HCT116 (cell line): ENCODE measurements at regions not wholly inside any gene's neighbourhood (a gene's known extent, or its start where the extent isn't known, plus 50 kb on each side); places are given as distances from the start of the nearest gene placed in this dataset.
"Not testable (repeated sequence)": the region's sequence is repeated elsewhere in the genome, so short reads cannot be mapped to it uniquely, and the experiment has no call there.

Experiments used
- ATAC-seq: fragments of 200-7000 bp; cut with Tn5 transposase; 2 replicates; pipeline ENCODE4 v1.9.1; 2020; ENCODE audit warnings: mild to moderate bottlenecking, moderate library complexity
- BruUV-seq: library from RNA; stranded (reverse); fragments of 400-500 nt; replicated peaks from 2 replicates; lab custom pipeline; 2021; lab: Mats Ljungman, UMichigan
- CTCF ChIA-PET: fragments of 300-600 bp; sonication (Branson Sonifier 250); formaldehyde crosslinking; loops from one replicate; lab custom pipeline; 2021; ENCODE audit warnings: antibody characterized with exemption; lab: Charles Lee
- POLR2A ChIA-PET: fragments of 300-600, 350-600 bp; sonication (Branson Sonifier 250); formaldehyde crosslinking; loops from one replicate; lab custom pipeline; 2021; ENCODE audit warnings: antibody characterized with exemption; lab: Charles Lee
- RAD21 ChIA-PET, 2 experiments: fragments of 300-600 bp; sonication (Branson Sonifier 250); formaldehyde crosslinking; loops; one replicate each; lab custom pipeline; 2023; ENCODE audit warnings: low total read pairs in 2 of 2; ENCODE audit not compliant: uncharacterized antibody in 2 of 2, unreplicated experiment in 2 of 2, low non-redundant PET in 1 of 2; lab: Charles Lee
- DNase-seq: peaks from one replicate; pipeline ENCODE4 v3.0.0-alpha.2; 2010; ENCODE audit warnings: low read depth, low spot score
- H2AFZ ChIP-seq: fragments of 200-600 bp; shearing (Covaris generic), sonication (generic); 2 replicates; pipeline ENCODE4 v1.6.1; 2017; ENCODE audit warnings: low read depth, mixed run types, mixed read lengths, antibody characterized with exemption, low read length; ENCODE audit not compliant: poor library complexity, severe bottlenecking
- H3K27ac ChIP-seq: 2 replicates; pipeline ENCODE4 v1.5.1; 2012; ENCODE audit warnings: low read depth, low read length
- H3K27me3 ChIP-seq: fragments of 200-600 bp; sonication (generic); 2 replicates; pipeline ENCODE4 v1.6.1; 2016; ENCODE audit warnings: mixed run types, low read length, mixed read lengths; ENCODE audit not compliant: insufficient read depth
- H3K36me3 ChIP-seq, 2 experiments: fragments of 200-500 bp in 1 of 2; fragments of 200-600 bp in 1 of 2; sonication (Bioruptor generic) in 1 of 2; sonication (generic) in 1 of 2; 2 replicates each; pipeline versions ENCODE4 v1.5.1 to v1.6.1; 2014 to 2016; ENCODE audit warnings: low read length in 2 of 2, inconsistent platforms in 1 of 2, mixed read lengths in 1 of 2, mixed run types in 1 of 2; ENCODE audit not compliant: insufficient read depth in 2 of 2, control insufficient read depth in 1 of 2
- H3K4me1 ChIP-seq, 2 experiments: fragments of 200-600 bp in 1 of 2; sonication (generic) in 1 of 2; 2 replicates each; pipeline versions ENCODE4 v1.5.1 to v1.6.1; 2012 to 2017; ENCODE audit warnings: low read length in 2 of 2, inconsistent platforms in 1 of 2, mild to moderate bottlenecking in 1 of 2, mixed read lengths in 1 of 2, mixed run types in 1 of 2, moderate library complexity in 1 of 2; ENCODE audit not compliant: insufficient read depth in 2 of 2, control insufficient read depth in 1 of 2
- H3K4me2 ChIP-seq: fragments of 200-600 bp; sonication (generic); 2 replicates; pipeline ENCODE4 v1.6.1; 2017; ENCODE audit warnings: mixed run types, low read length, mixed read lengths
- H3K4me3 ChIP-seq, 2 experiments: fragments of 200-600 bp in 1 of 2; sonication (generic) in 1 of 2; replicated peaks in 1 of 2; 2 replicates each; pipeline ENCODE4 v1.5.1; 2011 to 2016; ENCODE audit warnings: low read length in 2 of 2, control low read depth in 1 of 2, low read depth in 1 of 2, mild to moderate bottlenecking in 1 of 2, mixed read lengths in 1 of 2, mixed run types in 1 of 2
- H3K79me2 ChIP-seq: fragments of 200-600 bp; sonication (generic); 2 replicates; pipeline ENCODE4 v1.6.1; 2017; ENCODE audit warnings: mild to moderate bottlenecking, mixed run types, low read length, moderate library complexity, mixed read lengths; ENCODE audit not compliant: insufficient read depth
- H3K9ac ChIP-seq: fragments of 200-600 bp; sonication (generic); 2 replicates; pipeline ENCODE4 v1.6.1; 2016; ENCODE audit warnings: low read length, mixed read lengths
- H3K9me2 ChIP-seq: fragments of 200-600 bp; sonication (generic), shearing (Covaris generic); 2 replicates; pipeline ENCODE4 v1.6.1; 2017; ENCODE audit warnings: mixed run types, mild to moderate bottlenecking, moderate library complexity; ENCODE audit not compliant: insufficient read depth
- H3K9me3 ChIP-seq, 2 experiments: fragments of 200-500 bp in 1 of 2; fragments of 200-600 bp in 1 of 2; sonication (Bioruptor generic) in 1 of 2; sonication (generic) in 1 of 2; 2 replicates each; pipeline ENCODE4 v1.6.1; 2014 to 2017; ENCODE audit warnings: low read length in 2 of 2, mixed read lengths in 2 of 2, inconsistent platforms in 1 of 2, low read depth in 1 of 2, mild to moderate bottlenecking in 1 of 2, mixed run types in 1 of 2, moderate library complexity in 1 of 2; ENCODE audit not compliant: control insufficient read depth in 1 of 2, insufficient read depth in 1 of 2
- H4K20me1 ChIP-seq: fragments of 200-600 bp; sonication (generic), shearing (Covaris generic); 2 replicates; pipeline ENCODE4 v1.6.1; 2017; ENCODE audit warnings: mixed run types, mild to moderate bottlenecking, moderate library complexity; ENCODE audit not compliant: insufficient read depth
- EGR1 ChIP-seq: IDR thresholded peaks from 2 replicates; pipeline ENCODE4 v1.6.1; 2012; ENCODE audit warnings: low read depth
- EZH2phosphoT487 ChIP-seq: fragments of 200-600 bp; IDR thresholded peaks from 2 replicates; pipeline ENCODE4 v1.6.1; 2018; ENCODE audit warnings: antibody characterized with exemption, borderline replicate concordance
- RAD21 ChIP-seq: IDR thresholded peaks from 2 replicates; pipeline ENCODE4 v1.6.1; 2012; ENCODE audit warnings: low read depth, mild to moderate bottlenecking
- TCF7L2 ChIP-seq: IDR thresholded peaks from 2 replicates; pipeline ENCODE4 v1.7.0; 2011; ENCODE audit warnings: borderline replicate concordance, inconsistent platforms; ENCODE audit not compliant: insufficient read depth, insufficient read length; ENCODE audit errors: extremely low read depth
- intact Hi-C: fragments of 100-400 bp; cut with micrococcal nuclease; formaldehyde crosslinking; loops from 2 replicates; pipeline ENCODE4 v1.10.0; 2022
- TF ChIP-seq, protein P1 (sequence below), 3 experiments: fragments of 200-600 bp in 1 of 3; sonication (generic) in 1 of 3; IDR thresholded peaks in 2 of 3; conservative IDR thresholded peaks in 1 of 3; 2 replicates each; pipeline ENCODE4 v1.5.1; 2012 to 2017; ENCODE audit warnings: low read depth in 2 of 3, low read length in 2 of 3, antibody characterized with exemption in 1 of 3, borderline replicate concordance in 1 of 3, control low read depth in 1 of 3, mild to moderate bottlenecking in 1 of 3, mixed read lengths in 1 of 3, mixed run types in 1 of 3, moderate library complexity in 1 of 3; ENCODE audit not compliant: insufficient read depth in 1 of 3

DNA sequence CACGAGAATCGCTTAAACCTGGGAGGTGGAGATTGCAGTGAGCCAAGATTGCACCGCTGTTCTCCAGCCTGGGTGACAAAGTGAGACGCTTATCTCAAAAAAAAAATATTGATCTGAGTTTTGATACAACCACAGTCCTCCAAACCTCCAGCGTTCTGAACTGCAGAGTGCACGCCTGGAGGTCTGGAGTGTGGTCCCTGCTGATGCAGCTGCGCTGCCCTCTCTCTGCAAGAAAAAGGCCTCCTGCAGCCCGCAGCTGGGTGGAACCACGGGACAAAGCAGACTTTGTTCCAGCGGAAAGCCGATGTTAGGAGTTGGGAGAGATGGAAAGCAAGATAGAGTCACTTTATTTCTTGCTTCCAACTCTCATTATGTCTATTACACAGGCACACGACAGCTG is 144.9 kb upstream of the SOD1 start:
- POLR2A ChIA-PET = interaction anchor here (1.5 kb wide), 1 partner anchor 45 kb away, joined by 4 read pairs; no protein-coding TSS in a partner anchor
- intact Hi-C loops = no loop called here
- CTCF ChIA-PET = interaction anchor here (1.2 to 1.8 kb wide), 2 partner anchors 167 to 230 kb away, joined by 3 to 4 read pairs; no protein-coding TSS in a partner anchor

DNA sequence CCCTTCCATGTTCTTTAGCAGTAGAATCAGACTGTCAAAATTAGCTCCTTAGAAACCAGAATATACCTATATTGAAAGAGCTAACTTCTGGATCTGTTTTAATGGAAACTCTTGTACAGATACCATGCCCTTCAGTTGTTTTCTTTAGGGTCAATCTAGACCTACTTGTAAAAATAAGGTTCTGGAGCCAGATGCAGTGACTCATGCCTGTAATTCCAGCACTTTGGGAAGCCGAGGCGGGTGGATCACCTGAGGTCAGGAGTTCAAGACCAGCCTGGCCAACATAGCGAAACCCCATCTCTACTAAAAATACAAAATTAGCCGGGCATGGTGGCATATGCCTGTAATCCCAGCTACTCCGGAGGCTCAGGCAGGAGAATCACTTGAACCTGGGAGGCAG is 146.0 kb upstream of the SOD1 start:
- intact Hi-C loops, H3K27ac ChIP-seq, H4K20me1 ChIP-seq, BruUV-seq, RAD21 ChIA-PET, H3K4me3 ChIP-seq, H2AFZ ChIP-seq, H3K9me2 ChIP-seq, H3K9me3 ChIP-seq, ATAC-seq, H3K36me3 ChIP-seq, H3K27me3 ChIP-seq, H3K9ac ChIP-seq, DNase-seq: not testable (repeated sequence)
- ChIA-PET CTCF (interaction anchor here (1.2 to 1.8 kb wide), 2 partner anchors 166 to 229 kb away, joined by 3 to 4 read pairs; no protein-coding TSS in a partner anchor), POLR2A (interaction anchor here (1.5 kb wide), 1 partner anchor 46 kb away, joined by 4 read pairs; no protein-coding TSS in a partner anchor)
- peak overlapping the region; percentile 31 for H3K4me2 ChIP-seq
- H3K4me1 ChIP-seq = peaks cover 46 to 61% of the 10 kb centered on the region in 2 experiments
- H3K79me2 ChIP-seq = peaks cover 25% of the 10 kb centered on the region

More for the DNA sequence above, 144.9 kb upstream of the SOD1 start:
- ATAC-seq (peak; percentile 73), DNase-seq (no peak)
- RAD21 ChIA-PET = no interaction called here
- H4K20me1 ChIP-seq = no peaks in the 10 kb centered on the region
- peak overlapping the region; percentile 31 for H3K4me2 ChIP-seq
- no peaks in the 10 kb centered on the region for H3K9me2 ChIP-seq
- H3K4me1 ChIP-seq = peaks cover 35 to 51% of the 10 kb centered on the region in 2 experiments; a peak in 3 of 4 replicates
- H3K4me3 ChIP-seq = no peak overlapping the region
- no TSS peak for BruUV-seq
- no peaks in the 10 kb centered on the region for H3K27me3 ChIP-seq
- no peak overlapping the region for H3K9ac ChIP-seq
- peaks cover 22% of the 10 kb centered on the region for H3K79me2 ChIP-seq
- no peak overlapping the region for H2AFZ ChIP-seq
- H3K27ac ChIP-seq = peak overlapping the region; percentile 28; the same call in 1 of the 2 replicates
- TF ChIP-seq TCF7L2 (no peak), EZH2phosphoT487 (no peak), RAD21 (peak; percentile 50), EGR1 (no peak)
- TF ChIP-seq, protein P1, sequence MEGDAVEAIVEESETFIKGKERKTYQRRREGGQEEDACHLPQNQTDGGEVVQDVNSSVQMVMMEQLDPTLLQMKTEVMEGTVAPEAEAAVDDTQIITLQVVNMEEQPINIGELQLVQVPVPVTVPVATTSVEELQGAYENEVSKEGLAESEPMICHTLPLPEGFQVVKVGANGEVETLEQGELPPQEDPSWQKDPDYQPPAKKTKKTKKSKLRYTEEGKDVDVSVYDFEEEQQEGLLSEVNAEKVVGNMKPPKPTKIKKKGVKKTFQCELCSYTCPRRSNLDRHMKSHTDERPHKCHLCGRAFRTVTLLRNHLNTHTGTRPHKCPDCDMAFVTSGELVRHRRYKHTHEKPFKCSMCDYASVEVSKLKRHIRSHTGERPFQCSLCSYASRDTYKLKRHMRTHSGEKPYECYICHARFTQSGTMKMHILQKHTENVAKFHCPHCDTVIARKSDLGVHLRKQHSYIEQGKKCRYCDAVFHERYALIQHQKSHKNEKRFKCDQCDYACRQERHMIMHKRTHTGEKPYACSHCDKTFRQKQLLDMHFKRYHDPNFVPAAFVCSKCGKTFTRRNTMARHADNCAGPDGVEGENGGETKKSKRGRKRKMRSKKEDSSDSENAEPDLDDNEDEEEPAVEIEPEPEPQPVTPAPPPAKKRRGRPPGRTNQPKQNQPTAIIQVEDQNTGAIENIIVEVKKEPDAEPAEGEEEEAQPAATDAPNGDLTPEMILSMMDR (IDR thresholded peaks at IDR 0.05 in 2 of 3, conservative IDR thresholded peaks at IDR 0.05 in 1 of 3; ENCODE audit: borderline replicate concordance in 1 of 3, insufficient read depth in 1 of 3, low read depth in 2 of 3, low read length in 2 of 3) = peak; percentile 28 to 36 (median 30); a peak in 3 of 6 replicates
- H3K9me3 ChIP-seq = no peaks in the 10 kb centered on the region
- H3K36me3 ChIP-seq = no peaks in the 10 kb centered on the region

DNA sequence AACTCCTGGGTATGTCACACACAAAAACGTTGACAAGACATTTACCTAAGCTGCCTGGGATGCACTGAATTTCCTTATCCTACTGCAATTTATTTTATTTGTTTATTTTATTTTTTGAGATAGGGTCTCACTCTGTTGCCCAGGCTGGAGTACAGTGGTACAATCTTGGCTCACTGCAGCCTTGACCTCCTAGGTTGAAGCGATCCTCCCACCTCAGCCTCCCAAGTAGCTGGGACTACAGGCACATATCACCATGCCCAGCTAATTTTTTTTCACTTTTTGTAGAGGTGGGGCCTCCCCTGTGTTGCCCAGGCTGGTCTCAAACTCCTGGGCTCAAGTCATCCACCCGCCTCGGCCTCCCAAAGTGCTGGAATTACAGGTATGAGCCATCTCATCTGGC is 147.5 kb upstream of the SOD1 start:
- peaks cover 48 to 65% of the 10 kb centered on the region in 2 experiments for H3K4me1 ChIP-seq
- POLR2A ChIA-PET, H2AFZ ChIP-seq, CTCF ChIA-PET, H3K27me3 ChIP-seq, BruUV-seq, H3K36me3 ChIP-seq, DNase-seq, H3K4me2 ChIP-seq, ATAC-seq, H3K9me2 ChIP-seq, H3K9ac ChIP-seq, intact Hi-C loops, H3K27ac ChIP-seq, RAD21 ChIA-PET, H3K9me3 ChIP-seq, H3K4me3 ChIP-seq, H4K20me1 ChIP-seq: not testable (repeated sequence)
- peaks cover 31% of the 10 kb centered on the region for H3K79me2 ChIP-seq
